HG03025 (cell line): ENCODE measurements at regions not wholly inside any gene's neighbourhood (a gene's known extent, or its start where the extent isn't known, plus 50 kb on each side); places are given as distances from the start of the nearest gene placed in this dataset.
"Not testable (repeated sequence)": the region's sequence is repeated elsewhere in the genome, so short reads cannot be mapped to it uniquely, and the experiment has no call there.

ENCODE experiments used
- ATAC-seq: cut with Tn5 transposase; IDR thresholded peaks from one replicate; pipeline ENCODE4 v1.9.1; 2021; ENCODE audit warnings: mild to moderate bottlenecking, moderate library complexity; ENCODE audit not compliant: unreplicated experiment, low FRiP score

DNA sequence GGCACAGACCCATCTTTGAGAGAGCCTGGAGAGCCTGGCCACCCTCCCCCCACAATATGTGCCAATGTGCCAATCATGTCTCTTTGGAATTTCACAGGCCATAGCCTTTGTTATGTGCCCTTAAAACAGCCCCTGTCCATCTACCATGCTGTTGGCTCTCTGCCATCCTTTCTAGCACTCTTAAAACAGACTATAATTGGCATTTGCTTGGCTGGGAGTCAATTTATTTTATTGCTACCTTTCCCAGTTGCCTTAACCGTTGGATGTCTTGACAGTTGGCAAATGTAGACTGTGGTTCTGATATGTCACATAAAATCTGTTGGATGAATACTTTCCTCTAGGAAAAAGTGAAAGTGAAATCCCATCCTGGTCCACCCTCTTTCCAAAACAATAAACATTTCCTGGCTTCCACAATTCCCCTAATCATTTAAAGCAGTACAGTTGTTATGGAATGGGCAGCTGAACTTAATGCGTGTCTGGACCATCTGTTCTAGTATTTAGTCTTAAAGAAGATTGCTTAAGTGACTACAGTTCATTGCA lies 394.0 kb downstream of the KCNJ2 start:
- no peak for ATAC-seq

DNA sequence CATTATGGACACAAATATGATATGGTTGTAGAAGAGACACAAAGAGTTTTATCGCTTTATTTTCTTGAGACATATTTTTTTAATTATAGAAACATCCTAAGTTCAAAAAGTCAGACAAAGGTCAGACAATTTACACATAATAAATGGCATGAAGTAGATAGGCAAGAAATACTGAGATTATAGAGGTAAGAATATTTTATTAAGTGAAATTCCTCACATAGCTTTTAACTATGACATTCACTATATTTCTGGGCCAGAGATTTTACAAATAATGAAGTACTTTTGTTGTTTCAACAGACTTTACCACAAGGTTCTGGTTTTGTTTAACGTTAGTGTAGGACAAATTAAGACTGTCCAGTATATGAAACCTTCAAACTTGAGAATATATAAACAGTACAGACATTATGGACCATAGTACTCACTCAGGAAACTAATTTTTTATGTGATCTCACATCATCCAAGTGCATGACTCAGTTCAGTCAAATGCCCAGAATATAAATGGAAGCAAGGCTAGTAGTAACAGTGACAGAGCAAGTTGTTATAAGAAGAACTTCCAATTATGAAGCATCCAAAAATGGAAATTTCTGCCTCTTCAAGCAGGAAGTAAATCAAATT lies 394.8 kb downstream of the KCNJ2 start:
- ATAC-seq, result no peak

DNA sequence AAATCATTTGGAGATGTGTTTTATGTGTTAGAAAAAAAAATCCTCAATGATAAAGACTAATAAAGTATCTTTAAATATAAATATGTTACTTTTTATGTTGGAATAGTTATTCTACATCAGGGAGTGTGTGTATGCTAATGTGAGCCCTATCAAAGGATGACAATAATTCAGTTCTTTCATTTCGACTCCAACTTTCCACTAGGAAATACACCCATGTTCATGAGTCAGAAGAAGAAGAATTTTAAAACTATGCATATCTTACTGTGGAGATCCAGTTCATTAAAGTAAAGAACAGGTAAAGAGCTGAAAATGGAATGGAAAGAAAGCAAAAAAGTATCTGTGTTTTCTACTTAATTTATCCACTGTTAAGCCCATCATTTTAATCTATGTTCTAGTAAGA lies 399.8 kb downstream of the KCNJ2 start:
- ATAC-seq, result no peak

DNA sequence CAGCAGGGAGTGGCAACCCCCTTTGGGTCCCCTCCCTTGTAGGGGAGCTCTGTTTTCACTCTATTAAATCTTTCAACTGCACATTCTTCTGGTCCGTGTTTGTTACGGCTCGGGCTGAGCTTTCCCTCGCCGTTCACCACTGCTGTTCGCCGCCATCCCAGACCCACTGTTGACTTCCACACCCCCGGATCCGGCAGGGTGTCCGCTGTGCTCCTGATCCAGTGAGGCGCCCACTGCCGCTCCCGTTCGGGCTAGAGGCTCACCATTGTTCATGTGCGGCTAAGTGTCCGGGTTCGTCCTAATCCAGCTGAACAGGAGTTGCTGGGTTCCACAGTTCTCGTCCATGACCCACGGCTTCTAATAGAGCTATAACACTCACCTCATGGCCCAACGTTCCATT lies 408.1 kb downstream of the KCNJ2 start:
- no peak for ATAC-seq

DNA sequence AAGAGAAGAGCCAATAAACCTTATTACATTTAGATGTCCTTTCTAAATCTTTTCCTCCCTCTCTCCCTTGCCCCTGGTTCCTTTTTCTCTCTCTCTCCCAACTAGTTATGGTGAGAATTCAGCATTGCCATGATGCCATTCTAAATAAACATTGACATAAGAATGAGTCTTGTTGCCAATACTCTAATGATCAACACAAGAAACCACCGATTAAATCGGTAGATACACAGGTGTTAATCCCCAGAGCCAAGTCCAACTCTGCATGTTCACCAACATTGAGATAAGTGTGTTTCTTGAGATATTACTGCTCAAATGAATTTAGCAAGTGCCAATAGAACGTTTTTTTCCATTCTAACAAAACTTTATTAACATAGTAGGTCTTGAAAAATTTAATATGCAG lies 412.1 kb downstream of the KCNJ2 start:
- ATAC-seq, result no peak

DNA sequence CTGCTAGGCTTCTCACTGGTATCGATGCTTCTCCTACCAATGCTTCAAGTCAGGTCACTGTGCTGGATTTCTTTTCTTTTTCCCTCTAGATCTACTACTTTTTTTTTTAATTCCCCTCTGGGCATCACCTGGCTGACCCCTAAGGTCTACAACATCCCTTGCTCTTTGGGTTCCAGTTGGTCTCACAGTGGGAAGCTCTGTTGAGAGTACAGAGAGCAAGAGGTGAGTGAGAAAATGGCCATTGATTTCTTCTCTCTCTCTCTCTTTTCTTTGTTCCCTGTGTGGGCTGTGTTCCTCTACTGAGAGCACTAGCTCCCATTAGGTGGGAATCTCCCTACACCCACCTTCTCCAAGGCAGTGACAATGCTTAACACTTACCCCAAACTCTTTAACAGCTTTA lies 413.4 kb downstream of the KCNJ2 start:
- no peak for ATAC-seq

DNA sequence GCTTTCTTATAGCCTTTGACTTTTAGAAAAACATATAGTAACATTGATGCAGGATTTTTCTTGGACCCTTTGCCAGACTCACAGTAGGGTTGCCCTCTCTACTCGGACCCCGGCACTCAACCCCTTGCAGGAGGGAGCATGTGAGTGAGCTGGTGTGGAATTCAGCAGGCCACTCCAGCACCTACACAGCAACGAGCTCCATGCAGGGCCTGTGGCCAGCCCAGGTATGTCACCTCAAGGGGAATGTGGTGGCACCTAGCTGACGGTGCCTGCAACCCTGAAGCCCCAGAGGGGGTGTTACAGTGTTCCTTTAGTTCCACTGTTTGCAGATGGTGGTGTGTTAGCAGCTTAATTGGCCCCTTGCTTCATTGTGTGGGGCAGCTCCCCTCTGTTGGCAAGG lies 414.9 kb downstream of the KCNJ2 start:
- ATAC-seq, result no peak

DNA sequence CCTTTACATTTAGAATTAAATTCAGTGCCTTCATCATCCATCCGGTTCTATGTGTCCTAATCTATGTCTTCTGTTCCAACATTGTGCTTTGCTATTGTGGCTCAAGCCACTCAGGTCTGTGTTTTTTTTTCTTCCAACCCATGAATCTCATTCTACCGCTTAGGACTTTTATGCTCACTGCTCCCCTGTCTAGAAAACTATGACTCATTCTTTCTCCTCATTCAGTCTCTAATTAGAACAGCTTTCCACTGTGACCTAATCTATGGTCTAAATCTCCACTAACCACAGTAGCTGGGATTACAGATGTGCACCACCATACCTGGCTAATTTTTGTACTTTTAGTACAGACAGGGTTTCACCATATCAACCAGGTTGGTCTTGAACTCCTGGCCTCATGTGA lies 418.7 kb downstream of the KCNJ2 start:
- no peak for ATAC-seq

DNA sequence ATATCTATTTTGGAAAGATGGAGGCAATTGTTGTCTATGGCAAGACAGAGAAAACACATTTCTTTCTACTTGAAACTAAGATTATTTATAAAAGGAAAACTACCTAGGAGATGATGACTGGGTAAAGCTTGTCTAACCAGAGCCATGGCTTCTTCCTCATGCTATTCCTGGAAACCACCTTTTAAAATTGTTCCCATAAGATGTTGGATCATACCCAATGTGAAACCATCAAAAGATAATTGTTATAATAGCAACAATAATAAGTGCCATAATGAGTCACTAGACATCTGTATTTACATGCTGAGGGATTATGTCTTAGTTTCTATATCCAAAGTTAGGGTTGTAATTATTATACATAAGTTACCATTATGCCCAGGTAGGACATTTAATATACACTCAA lies 428.4 kb downstream of the KCNJ2 start:
- no peak for ATAC-seq

DNA sequence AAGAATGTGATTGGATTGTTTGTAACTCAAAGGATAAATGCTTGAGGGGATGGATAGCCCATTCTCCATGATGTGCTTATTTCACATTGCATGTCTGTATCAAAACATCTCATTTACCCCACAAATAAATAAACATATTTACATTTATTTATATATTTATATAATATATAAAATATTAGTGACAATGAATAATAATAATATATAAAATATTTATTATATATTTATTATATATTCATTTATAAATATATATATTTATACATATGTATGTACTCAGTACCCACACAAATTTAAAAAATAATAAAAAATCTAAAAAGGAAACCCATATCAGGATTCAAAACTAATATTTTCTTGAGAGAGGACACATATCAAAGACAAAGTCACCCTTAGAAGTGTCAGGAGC lies 429.9 kb downstream of the KCNJ2 start:
- ATAC-seq, result no peak

DNA sequence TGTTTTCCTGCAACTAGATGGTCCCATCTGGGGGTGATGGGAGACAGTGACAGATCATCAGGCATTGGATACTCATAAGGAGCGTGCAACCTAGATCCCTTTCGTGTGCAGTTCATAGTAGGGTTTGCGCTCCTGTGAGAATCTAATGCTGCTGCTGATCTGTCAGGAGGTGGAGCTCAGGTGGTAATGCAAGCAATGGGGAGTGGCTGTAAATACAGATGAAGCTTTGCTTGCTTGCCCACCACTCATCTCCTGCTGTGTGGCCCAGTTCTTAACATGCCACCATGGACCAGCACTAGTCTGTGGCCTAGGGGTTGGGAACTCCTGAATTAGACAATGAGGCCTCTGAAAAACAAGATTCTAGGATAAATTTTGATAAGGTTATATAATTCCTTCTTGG lies 430.6 kb downstream of the KCNJ2 start:
- not testable (repeated sequence) for ATAC-seq

DNA sequence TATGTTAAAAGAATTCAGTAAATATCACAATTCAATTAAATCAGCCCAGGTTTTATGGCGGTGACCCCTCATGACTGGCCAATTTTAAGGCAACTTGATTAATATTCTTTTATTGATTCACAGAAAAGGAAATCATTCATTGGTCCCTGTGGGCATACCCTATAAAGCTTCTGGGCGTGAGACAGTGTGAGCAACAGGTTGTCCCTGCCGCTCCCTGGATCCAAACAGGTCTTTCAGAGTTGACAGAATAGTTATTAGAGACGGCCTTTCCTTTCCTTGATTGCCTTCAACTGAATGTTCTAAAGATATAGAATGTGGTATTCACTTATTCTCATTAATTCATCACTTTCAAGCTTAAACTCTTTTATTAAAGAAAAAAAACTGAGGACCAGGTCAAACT lies 433.9 kb downstream of the KCNJ2 start:
- no peak for ATAC-seq

DNA sequence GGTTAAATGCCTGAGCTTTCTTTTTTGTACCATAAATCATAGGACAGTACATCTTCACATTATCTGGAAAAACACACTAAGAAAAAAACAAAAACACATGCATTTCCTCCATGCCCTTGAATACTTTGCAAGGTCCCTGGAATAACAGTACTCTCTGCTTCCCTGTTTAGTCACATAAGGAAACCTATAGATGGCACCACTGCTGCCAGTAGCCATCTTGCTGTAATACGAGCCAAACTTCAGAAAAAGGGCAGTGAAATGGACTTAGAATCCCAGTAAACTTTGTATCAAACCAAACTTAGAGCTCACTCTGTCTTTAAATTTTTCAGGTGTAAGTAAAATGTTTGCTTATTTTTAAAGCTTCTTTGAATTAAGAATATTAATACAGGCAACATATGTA lies 435.5 kb downstream of the KCNJ2 start:
- ATAC-seq, result no peak

DNA sequence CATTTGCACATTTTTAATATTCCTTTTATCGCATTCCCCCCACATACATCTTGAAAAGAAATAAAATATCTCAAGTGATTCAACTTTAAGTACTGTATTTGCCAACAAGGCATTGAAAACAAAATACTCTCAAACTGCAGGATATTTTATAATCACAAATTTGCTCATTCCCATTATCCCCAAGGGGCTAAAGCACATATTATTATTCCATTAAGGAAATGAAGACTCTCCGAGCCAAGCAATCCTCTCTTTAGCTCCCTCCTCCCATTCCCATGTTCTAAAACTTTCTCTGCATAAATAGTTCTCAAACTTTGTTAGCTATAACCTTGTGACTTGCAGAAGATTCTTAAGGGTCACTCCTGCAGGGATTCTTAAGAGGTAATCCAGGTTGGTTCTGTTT lies 436.8 kb downstream of the KCNJ2 start:
- ATAC-seq, result no peak

DNA sequence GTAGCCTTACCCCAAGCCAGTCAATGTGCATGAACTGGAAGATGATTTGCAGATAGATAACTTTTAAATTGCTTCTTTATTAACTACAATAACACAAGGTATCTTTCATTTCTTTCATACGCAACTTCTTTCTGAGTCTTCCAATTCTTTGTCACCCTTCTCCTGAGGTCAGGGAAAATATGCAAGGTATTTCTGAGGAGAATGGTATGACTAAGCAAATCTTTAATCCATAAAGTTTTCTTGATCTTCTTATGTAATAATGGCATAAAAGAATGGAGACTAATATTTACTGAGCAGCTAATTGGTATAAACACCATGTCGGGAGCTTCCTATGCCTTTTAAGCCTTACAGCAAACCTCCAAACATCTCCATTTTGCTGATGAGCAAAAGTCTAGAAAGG lies 438.9 kb downstream of the KCNJ2 start:
- ATAC-seq, result no peak

DNA sequence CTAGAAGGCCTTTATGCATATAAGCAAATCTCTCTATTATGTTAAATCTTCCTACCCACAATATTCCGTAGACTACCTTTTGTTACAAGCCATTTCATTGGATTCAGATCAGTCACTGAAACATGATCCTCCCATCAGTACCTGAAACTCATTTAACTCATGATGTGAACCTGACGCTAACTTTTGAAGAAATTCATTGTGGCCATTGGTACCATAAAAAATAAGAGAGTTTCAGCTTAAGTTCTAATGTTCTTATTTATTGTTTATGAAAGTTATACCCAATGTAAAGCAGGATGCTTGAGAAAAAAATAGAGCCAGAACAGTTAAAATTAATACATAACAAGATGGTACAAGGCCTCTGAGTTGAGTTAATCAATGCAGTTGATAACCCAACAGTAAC lies 439.6 kb downstream of the KCNJ2 start:
- ATAC-seq, result no peak

DNA sequence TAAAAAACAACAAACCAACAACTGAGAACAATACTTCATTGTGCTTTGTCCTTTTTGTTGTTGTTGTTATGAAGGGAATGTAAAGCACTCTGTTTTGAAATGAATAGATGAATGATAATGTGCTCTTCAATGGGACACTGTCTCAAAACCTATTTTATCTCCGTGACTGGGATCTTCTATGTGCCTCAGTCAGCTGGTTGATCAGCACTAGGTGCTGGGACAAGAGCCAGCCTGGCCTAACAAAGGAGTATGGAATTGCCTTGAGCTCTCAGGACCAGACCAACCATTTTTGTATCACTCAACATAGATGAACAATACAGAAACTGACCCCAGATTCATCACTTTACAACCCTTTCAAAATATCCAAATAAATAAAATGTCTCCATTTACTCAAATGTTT lies 440.2 kb downstream of the KCNJ2 start:
- no peak for ATAC-seq

DNA sequence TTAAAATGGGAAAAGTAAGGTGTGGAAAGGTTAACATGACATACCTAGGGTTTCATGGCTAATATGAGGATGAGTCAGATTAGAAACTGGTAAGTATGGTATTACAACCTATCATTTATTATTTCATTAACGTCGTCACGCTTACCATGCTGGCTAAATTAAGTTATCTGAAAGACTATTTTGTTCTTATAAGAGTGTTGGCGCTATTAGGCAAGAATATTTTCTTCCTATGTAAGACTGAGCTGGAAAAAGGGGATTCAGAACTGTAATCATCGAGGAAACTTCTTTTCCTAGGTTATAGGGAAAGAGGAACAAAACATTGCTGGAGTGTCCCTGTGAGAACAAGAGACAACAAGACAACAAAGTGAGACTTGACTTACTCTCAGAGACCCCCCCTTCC lies 440.8 kb downstream of the KCNJ2 start:
- ATAC-seq, result no peak

DNA sequence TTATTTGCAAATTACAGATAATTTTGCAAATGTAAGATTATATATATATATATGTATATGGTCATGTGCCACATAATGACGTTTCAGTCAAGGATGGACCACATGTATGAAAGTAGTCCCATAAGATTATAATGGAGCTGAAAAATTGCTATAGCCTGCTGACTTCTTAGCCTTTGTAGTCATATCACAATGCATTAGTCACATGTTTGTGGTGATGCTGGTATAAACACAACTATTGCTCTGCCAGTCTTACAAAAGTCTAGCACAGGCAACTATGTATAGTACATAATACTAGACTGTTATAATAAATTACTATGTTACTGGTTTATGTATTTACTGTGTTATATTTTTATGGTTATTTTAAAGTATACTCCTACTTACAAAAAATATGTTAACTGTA lies 444.3 kb downstream of the KCNJ2 start:
- no peak for ATAC-seq

DNA sequence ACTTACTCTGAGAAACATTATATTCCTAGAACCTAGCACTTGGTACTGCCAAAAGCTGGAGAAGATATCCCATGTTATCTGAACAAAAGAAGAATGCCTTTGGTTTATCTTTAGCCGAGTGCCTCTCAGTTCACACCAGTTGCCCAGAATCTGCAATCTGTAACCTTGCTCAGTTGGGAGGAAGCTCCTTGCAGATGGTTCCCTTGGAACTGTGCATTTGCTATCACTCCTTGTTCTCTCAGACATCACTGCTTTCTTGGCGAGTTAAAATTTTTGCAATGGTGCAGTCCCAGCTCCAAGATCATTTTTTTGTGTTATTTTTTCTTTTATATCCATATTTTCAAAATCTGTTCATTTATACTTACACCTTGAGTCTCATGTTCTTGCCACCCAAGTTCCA lies 446.5 kb downstream of the KCNJ2 start:
- no peak for ATAC-seq

DNA sequence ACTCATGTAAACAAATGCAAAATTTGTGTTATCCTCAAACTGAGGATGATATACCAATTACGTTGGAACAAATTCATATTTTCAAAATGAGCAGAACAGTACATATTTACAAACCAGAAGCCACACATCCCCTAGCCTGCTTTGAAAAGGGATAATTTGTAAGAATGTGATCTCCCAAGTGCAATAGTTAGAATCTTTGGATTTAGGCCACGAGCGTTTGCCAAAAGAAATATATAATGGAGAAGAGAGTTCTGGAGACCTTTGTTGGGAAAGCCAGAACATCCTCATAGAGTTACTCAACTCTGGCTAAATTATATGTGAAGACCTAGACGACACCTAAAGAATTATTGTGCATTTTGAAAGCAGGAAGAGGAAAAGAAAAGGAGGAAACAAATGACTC lies 449.3 kb downstream of the KCNJ2 start:
- no peak for ATAC-seq

DNA sequence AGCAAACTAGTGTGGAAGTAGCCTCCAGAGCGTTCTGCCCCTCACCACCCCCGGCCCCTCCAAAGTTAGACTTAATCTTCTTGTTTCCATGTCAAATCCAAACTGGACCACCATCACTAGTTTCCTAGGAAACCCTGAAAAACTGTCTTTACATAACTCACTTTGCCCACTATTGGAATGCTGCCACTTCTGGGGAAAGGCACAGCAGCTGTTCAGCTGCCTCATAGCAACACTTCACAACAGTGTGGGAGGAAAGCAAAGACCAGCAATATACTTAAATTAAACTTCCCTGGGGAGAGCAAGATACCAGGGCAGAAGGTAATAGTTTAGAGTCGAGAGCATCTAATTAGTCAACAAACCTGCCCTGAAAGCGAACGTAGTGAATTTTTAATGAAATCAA lies 452.2 kb downstream of the KCNJ2 start:
- ATAC-seq, result no peak
